ENCODE measurements at regions not wholly inside any gene's neighbourhood (a gene's known extent, or its start where the extent isn't known, plus 50 kb on each side); places are given as distances from the start of the nearest gene placed in this dataset.

- TF ChIP-seq CTCF (conservative IDR thresholded peaks at IDR 0.05) = no peak
- no peak for TF ChIP-seq ZFX (IDR thresholded peaks at IDR 0.05)
Observed at GRCh38 chr17:12536472-12536871, 129.2 kb upstream of the MYOCD start.

All from C4-2B (cell line).